A673 (cell line): ENCODE measurements at regions not wholly inside any gene's neighbourhood (a gene's known extent, or its start where the extent isn't known, plus 50 kb on each side); places are given as distances from the start of the nearest gene placed in this dataset.

Experiments
- BruUV-seq: library from RNA; stranded (reverse); fragments of 400-500 nt; replicated peaks from 2 replicates; lab custom pipeline; 2021; lab: Mats Ljungman, UMichigan
- CTCF ChIA-PET: fragments of 300-600 bp; sonication (Branson Sonifier 250); formaldehyde crosslinking; loops from one replicate; lab custom pipeline; 2022; ENCODE audit warnings: antibody characterized with exemption; lab: Charles Lee
- POLR2A ChIA-PET: fragments of 300-600 bp; sonication (Branson Sonifier 250); formaldehyde crosslinking; loops from one replicate; lab custom pipeline; 2022; ENCODE audit warnings: antibody characterized with exemption; ENCODE audit not compliant: low non-redundant PET; lab: Charles Lee
- DNase-seq: peaks from one replicate; pipeline ENCODE4 v3.0.0-alpha.2; 2015; ENCODE audit warnings: low spot score
- H3K27ac ChIP-seq: fragments of 200-600 bp; sonication (generic); 2 replicates; pipeline ENCODE4 v1.5.1; 2016; ENCODE audit warnings: mixed run types, low read depth, mild to moderate bottlenecking, mixed read lengths, antibody characterized with exemption, low read length; ENCODE audit not compliant: poor library complexity, severe bottlenecking
- H3K27me3 ChIP-seq: fragments of 200-600 bp; sonication (generic); replicated peaks from 2 replicates; pipeline ENCODE4 v1.6.1; 2017; ENCODE audit warnings: mixed run types, low read depth, mild to moderate bottlenecking, mixed read lengths, antibody characterized with exemption, low read length; ENCODE audit not compliant: insufficient read depth, poor library complexity
- H3K36me3 ChIP-seq: fragments of 200-600 bp; sonication (generic); 2 replicates; pipeline ENCODE4 v1.6.1; 2016; ENCODE audit warnings: mixed run types, mild to moderate bottlenecking, mixed read lengths, antibody characterized with exemption, low read length; ENCODE audit not compliant: insufficient read depth, poor library complexity, severe bottlenecking
- H3K4me1 ChIP-seq: fragments of 200-600 bp; sonication (generic); 2 replicates; pipeline ENCODE4 v1.6.1; 2017; ENCODE audit warnings: mixed run types, mild to moderate bottlenecking, mixed read lengths, antibody characterized with exemption, low read length; ENCODE audit not compliant: insufficient read depth, poor library complexity, severe bottlenecking
- H3K4me3 ChIP-seq: fragments of 200-600 bp; sonication (generic); 2 replicates; pipeline ENCODE4 v1.5.1; 2016; ENCODE audit warnings: low read depth, mixed run types, mild to moderate bottlenecking, mixed read lengths, low read length; ENCODE audit not compliant: poor library complexity, severe bottlenecking
- H3K9me3 ChIP-seq: fragments of 200-600 bp; sonication (generic); 2 replicates; pipeline ENCODE4 v1.6.1; 2016; ENCODE audit warnings: mixed run types, low read depth, mild to moderate bottlenecking, mixed read lengths, antibody characterized with exemption, low read length; ENCODE audit not compliant: poor library complexity, severe bottlenecking
- CTCF ChIP-seq: fragments of 300-800, 200-600 bp; sonication (generic); conservative IDR thresholded peaks from 2 replicates; pipeline ENCODE4 v1.5.1; 2017; ENCODE audit warnings: low read depth, mild to moderate bottlenecking, antibody characterized with exemption, low read length, moderate library complexity, mixed read lengths
- EZH2 ChIP-seq: fragments of 200-600 bp; sonication (generic); IDR thresholded peaks from 2 replicates; pipeline ENCODE4 v1.6.1; 2017; ENCODE audit warnings: borderline replicate concordance, low read depth, mild to moderate bottlenecking, mixed read lengths, antibody characterized with exemption, low read length; ENCODE audit not compliant: poor library complexity, severe bottlenecking
- intact Hi-C: fragments of 100-400 bp; cut with micrococcal nuclease; formaldehyde crosslinking; loops from one replicate; pipeline ENCODE4 v1.10.0; 2022; ENCODE audit not compliant: unreplicated experiment

- Histone ChIP-seq H3K9me3 (no peaks in the 10 kb centered on the region), H3K4me3 (no peak overlapping the region), H3K4me1 (no peaks in the 10 kb centered on the region), H3K27ac (no peak overlapping the region), H3K36me3 (no peaks in the 10 kb centered on the region), H3K27me3 (peaks cover 31% of the 10 kb centered on the region)
- no peak for TF ChIP-seq EZH2
- TF ChIP-seq CTCF, result no peak
- ChIA-PET POLR2A (no interaction called here), CTCF (no interaction called here)
- intact Hi-C loops, result no loop called here
- no TSS peak for BruUV-seq
- DNase-seq, result no peak
These were observed 116.2 kb downstream of the CHST1 start for GRCh38 chr11:45549257-45549656.

- no peak for DNase-seq
- POLR2A ChIA-PET, result no interaction called here
- Histone ChIP-seq H3K27ac (no peak overlapping the region), H3K4me3 (no peak overlapping the region), H3K27me3 (peaks cover 31% of the 10 kb centered on the region), H3K9me3 (no peaks in the 10 kb centered on the region), H3K36me3 (no peaks in the 10 kb centered on the region), H3K4me1 (no peaks in the 10 kb centered on the region)
- intact Hi-C loops, result no loop called here
- BruUV-seq, result no TSS peak
- CTCF ChIA-PET, result no interaction called here
- TF ChIP-seq CTCF (no peak), EZH2 (no peak)
These were observed 119.1 kb downstream of the CHST1 start for GRCh38 chr11:45546366-45546765.

GRCh38 chr11:45544826-45545225 is 120.6 kb downstream of the CHST1 start:
- intact Hi-C loops, result no loop called here
- no peaks in the 10 kb centered on the region for H3K4me1 ChIP-seq
- CTCF ChIA-PET, result no interaction called here

More at GRCh38 chr11:45544826-45545225, 120.6 kb downstream of the CHST1 start:
- H3K27me3 ChIP-seq, result peaks cover 31% of the 10 kb centered on the region
- DNase-seq, result no peak
- H3K9me3 ChIP-seq, result no peaks in the 10 kb centered on the region
- POLR2A ChIA-PET, result interaction anchor here (0.6 kb wide), 1 partner anchor 17 kb away, joined by 4 read pairs; no protein-coding TSS in a partner anchor
- no peak overlapping the region for H3K27ac ChIP-seq
- no peaks in the 10 kb centered on the region for H3K36me3 ChIP-seq
- no peak overlapping the region for H3K4me3 ChIP-seq
- BruUV-seq, result no TSS peak
- TF ChIP-seq CTCF (no peak), EZH2 (no peak)
